Esophagus muscularis mucosa (tissue), 4 donors: ENCODE measurements at regions not wholly inside any gene's neighbourhood (a gene's known extent, or its start where the extent isn't known, plus 50 kb on each side); places are given as distances from the start of the nearest gene placed in this dataset.

Experiments
- DNase-seq: peaks from one replicate; pipeline ENCODE4 v3.0.0-alpha.2; 2017; ENCODE audit errors: extremely low spot score
- H3K27ac ChIP-seq, 4 donors: fragments of 200-600 bp; sonication (generic); replicated peaks in 1 of 4; 1 replicate in 3 of 4; 2 replicates in 1 of 4; pipeline ENCODE4 v1.5.1; 2016 to 2019; ENCODE audit warnings: mild to moderate bottlenecking in 1 of 4
- H3K27me3 ChIP-seq, 4 donors: fragments of 200-600 bp; sonication (generic); one replicate each; pipeline versions ENCODE4 v1.5.1 to v1.6.0; 2016 to 2019
- H3K36me3 ChIP-seq, 4 donors: fragments of 200-600 bp; sonication (generic); one replicate each; pipeline ENCODE4 v1.5.1; 2016 to 2019
- H3K4me1 ChIP-seq, 4 donors: fragments of 200-600 bp; sonication (generic); one replicate each; pipeline ENCODE4 v1.5.1; 2016 to 2019
- H3K4me3 ChIP-seq, 4 donors: fragments of 200-600 bp; sonication (generic); 1 replicate in 2 of 4; 2 replicates in 2 of 4; pipeline ENCODE4 v1.5.1; 2016 to 2019; ENCODE audit warnings: mild to moderate bottlenecking in 4 of 4, moderate library complexity in 1 of 4
- H3K9me3 ChIP-seq, 4 donors: fragments of 200-600 bp; sonication (generic); 1 replicate in 3 of 4; 2 replicates in 1 of 4; pipeline ENCODE4 v1.5.1; 2016 to 2019
- CTCF ChIP-seq, 3 experiments: fragments of 200-600 bp in 2 of 3; fragments of 450-650 bp in 1 of 3; sonication (generic) in 2 of 3; IDR thresholded peaks; one replicate each; pipeline ENCODE4 v1.5.1; 2017 to 2019; ENCODE audit warnings: antibody characterized with exemption in 3 of 3, mild to moderate bottlenecking in 2 of 3, moderate library complexity in 1 of 3
- EP300 ChIP-seq: sonication (generic); formaldehyde crosslinking; IDR thresholded peaks from one replicate; pipeline ENCODE4 v1.6.1; 2017; ENCODE audit warnings: antibody characterized with exemption
- POLR2A ChIP-seq: fragments of 450-650 bp; IDR thresholded peaks from one replicate; pipeline ENCODE4 v1.6.1; 2017; ENCODE audit warnings: antibody characterized with exemption, moderate library complexity, mild to moderate bottlenecking, low read depth
- POLR2AphosphoS5 ChIP-seq, 2 donors: sonication (generic); formaldehyde crosslinking; IDR thresholded peaks; one replicate each; pipeline ENCODE4 v1.6.1; 2017; ENCODE audit warnings: antibody characterized with exemption in 2 of 2
- WGBS: methylation state at CpG from one replicate; pipeline ENCODE4 v1.1.5; 2018; 5-methylcytosine and 5-hydroxymethylcytosine counted together
- intact Hi-C: fragments of 100-400 bp; cut with DNase I; formaldehyde crosslinking; loops from one replicate; pipeline ENCODE4 v1.15.1; 2023

GRCh38 chr1:37298769-37299168, 175.6 kb upstream of the ZC3H12A start:
- H3K4me3 ChIP-seq = no peak overlapping the region
- 58% methylated on average over 6 of the region's 6 CpGs for WGBS
- no peaks in the 10 kb centered on the region for H3K36me3 ChIP-seq
- no peaks in the 10 kb centered on the region for H3K4me1 ChIP-seq
- TF ChIP-seq POLR2A (no peak), CTCF (IDR thresholded peaks at IDR 0.05) (no peak), EP300 (no peak), POLR2AphosphoS5 (IDR thresholded peaks at IDR 0.05) (no peak)
- H3K27ac ChIP-seq = no peak overlapping the region
- no peaks in the 10 kb centered on the region for H3K9me3 ChIP-seq
- intact Hi-C loops = no loop called here
- DNase-seq = no peak
- H3K27me3 ChIP-seq = peaks cover 0 to 82% (median 3%) of the 10 kb centered on the region in 4 donors

GRCh38 chr1:37299216-37299615, 175.2 kb upstream of the ZC3H12A start:
- Histone ChIP-seq H3K36me3 (no peaks in the 10 kb centered on the region), H3K4me1 (no peaks in the 10 kb centered on the region), H3K9me3 (no peaks in the 10 kb centered on the region), H3K4me3 (no peak overlapping the region), H3K27ac (no peak overlapping the region), H3K27me3 (peaks cover 0 to 82% (median 3%) of the 10 kb centered on the region in 4 donors)
- 82% methylated on average over 5 of the region's 5 CpGs for WGBS
- intact Hi-C loops = no loop called here
- DNase-seq = no peak
- TF ChIP-seq CTCF (IDR thresholded peaks at IDR 0.05) (no peak), POLR2AphosphoS5 (IDR thresholded peaks at IDR 0.05) (no peak), POLR2A (no peak), EP300 (no peak)

- Histone ChIP-seq H3K9me3 (no peaks in the 10 kb centered on the region), H3K27me3 (peaks cover 0 to 62% (median 0%) of the 10 kb centered on the region in 4 donors), H3K4me1 (peaks cover 0 to 3% (median 0%) of the 10 kb centered on the region in 4 donors), H3K27ac (no peak overlapping the region), H3K36me3 (no peaks in the 10 kb centered on the region), H3K4me3 (no peak overlapping the region)
- DNase-seq = no peak
- intact Hi-C loops = no loop called here
- 64% methylated on average over 3 of the region's 3 CpGs for WGBS
- no peak for TF ChIP-seq POLR2AphosphoS5 (IDR thresholded peaks at IDR 0.05)
- no peak for TF ChIP-seq EP300
- no peak for TF ChIP-seq POLR2A
- no peak for TF ChIP-seq CTCF (IDR thresholded peaks at IDR 0.05)
These were observed 170.4 kb upstream of the ZC3H12A start for GRCh38 chr1:37303884-37304574.

- intact Hi-C loops = no loop called here
- Histone ChIP-seq H3K27me3 (peaks cover 0 to 60% (median 0%) of the 10 kb centered on the region in 4 donors), H3K9me3 (no peaks in the 10 kb centered on the region), H3K27ac (no peak overlapping the region), H3K4me1 (peaks cover 0 to 3% (median 0%) of the 10 kb centered on the region in 4 donors), H3K36me3 (no peaks in the 10 kb centered on the region), H3K4me3 (no peak overlapping the region)
- no peak for DNase-seq
- WGBS = 100% methylated on average over 1 of the region's 1 CpG
- TF ChIP-seq EP300 (no peak), POLR2A (no peak), POLR2AphosphoS5 (IDR thresholded peaks at IDR 0.05) (no peak), CTCF (IDR thresholded peaks at IDR 0.05) (no peak)
These were observed 169.3 kb upstream of the ZC3H12A start for GRCh38 chr1:37305108-37305507.

GRCh38 chr1:37305841-37306240, 168.5 kb upstream of the ZC3H12A start:
- H3K4me3 ChIP-seq = no peak overlapping the region
- WGBS = 47% methylated on average over 4 of the region's 7 CpGs
- TF ChIP-seq POLR2AphosphoS5 (IDR thresholded peaks at IDR 0.05) = no peak
- TF ChIP-seq CTCF (IDR thresholded peaks at IDR 0.05) = no peak
- no peak overlapping the region for H3K27ac ChIP-seq
- DNase-seq = no peak
- H3K27me3 ChIP-seq = peaks cover 0 to 58% (median 0%) of the 10 kb centered on the region in 4 donors
- intact Hi-C loops = no loop called here
- no peaks in the 10 kb centered on the region for H3K9me3 ChIP-seq
- no peaks in the 10 kb centered on the region for H3K36me3 ChIP-seq
- peaks cover 0 to 3% (median 0%) of the 10 kb centered on the region in 4 donors for H3K4me1 ChIP-seq
